BJ (cell line): ENCODE measurements at regions not wholly inside any gene's neighbourhood (a gene's known extent, or its start where the extent isn't known, plus 50 kb on each side); places are given as distances from the start of the nearest gene placed in this dataset.

Source experiments
- CTCF ChIA-PET: fragments of 350-600 bp; formaldehyde crosslinking; extraction: SDS; loops from one replicate; lab custom pipeline; 2021; ENCODE audit warnings: antibody characterized with exemption, inconsistent platforms; lab: Yijun Ruan, JAX
- POLR2A ChIA-PET: fragments of 300-600 bp; sonication (Branson Sonifier 250); formaldehyde crosslinking; extraction: SDS; loops from one replicate; lab custom pipeline; 2021; ENCODE audit warnings: antibody characterized with exemption; lab: Charles Lee
- DNase-seq: peaks from one replicate; pipeline ENCODE4 v3.0.0-alpha.2; 2011; ENCODE audit warnings: low read depth
- H3K27me3 ChIP-seq: 2 replicates; pipeline ENCODE4 v1.6.0; 2011; ENCODE audit warnings: low read length; ENCODE audit not compliant: control insufficient read depth, insufficient read depth
- H3K36me3 ChIP-seq: 2 replicates; pipeline ENCODE4 v1.5.1; 2011; ENCODE audit warnings: low read length; ENCODE audit not compliant: control insufficient read depth, insufficient read depth
- H3K4me3 ChIP-seq: 2 replicates; pipeline ENCODE4 v1.5.1; 2011; ENCODE audit warnings: low read depth, mild to moderate bottlenecking, control low read depth, low read length
- CTCF ChIP-seq: IDR thresholded peaks from 2 replicates; pipeline ENCODE4 v1.5.1; 2011; ENCODE audit warnings: low read depth, mild to moderate bottlenecking, control low read depth, inconsistent platforms, low read length, moderate library complexity; ENCODE audit not compliant: insufficient read depth

- no peak for TF ChIP-seq CTCF
- Histone ChIP-seq H3K36me3 (no peaks in the 10 kb centered on the region), H3K27me3 (no peaks in the 10 kb centered on the region; the same call in 1 of the 2 replicates), H3K4me3 (no peak overlapping the region)
- ChIA-PET CTCF (interaction anchor here (1.8 to 2.6 kb wide), 2 partner anchors 12 to 177 kb away, joined by 7 to 9 read pairs; no protein-coding TSS in a partner anchor), POLR2A (no interaction called here)
- no peak for DNase-seq
Observed at GRCh38 chr4:138693526-138693925, 322.1 kb upstream of the NOCT start.

DNA sequence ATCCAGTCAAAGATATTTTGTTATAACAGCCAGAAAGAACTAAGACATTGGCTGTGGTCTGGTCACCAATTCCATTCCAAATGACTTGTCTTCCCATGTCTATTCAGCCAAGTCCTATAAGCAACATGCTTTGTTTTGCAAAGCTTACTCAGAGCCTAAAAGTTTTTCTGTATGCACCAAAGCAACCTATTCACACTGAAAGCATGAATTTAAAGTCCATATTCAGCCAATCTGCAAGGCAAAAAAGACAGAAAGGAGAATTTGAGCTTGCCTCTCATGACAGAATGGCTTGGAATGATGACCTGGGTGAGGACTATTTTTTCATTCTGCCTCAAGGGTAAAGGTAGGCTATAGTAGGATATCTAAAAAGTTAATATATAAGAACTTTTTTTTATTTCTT is 323.2 kb upstream of the NOCT start:
- ChIA-PET CTCF (interaction anchor here (2.6 kb wide), 1 partner anchor 178 kb away, joined by 7 read pairs; no protein-coding TSS in a partner anchor), POLR2A (no interaction called here)
- peaks cover 1% of the 10 kb centered on the region for H3K27me3 ChIP-seq
- DNase-seq: no peak
- no peaks in the 10 kb centered on the region for H3K36me3 ChIP-seq
- no peak for TF ChIP-seq CTCF
- no peak overlapping the region for H3K4me3 ChIP-seq

GRCh38 chr4:138689593-138689992 is 326.0 kb upstream of the NOCT start:
- no peak overlapping the region for H3K4me3 ChIP-seq
- POLR2A ChIA-PET: interaction anchor here (0.5 kb wide), 1 partner anchor 529 kb away, joined by 3 read pairs; no protein-coding TSS in a partner anchor
- no peaks in the 10 kb centered on the region for H3K36me3 ChIP-seq
- peaks cover 4% of the 10 kb centered on the region for H3K27me3 ChIP-seq
- no peak for TF ChIP-seq CTCF
- CTCF ChIA-PET: no interaction called here
- DNase-seq: no peak

GRCh38 chr4:138689187-138689586 is 326.4 kb upstream of the NOCT start:
- Histone ChIP-seq H3K36me3 (no peaks in the 10 kb centered on the region), H3K27me3 (peaks cover 4% of the 10 kb centered on the region), H3K4me3 (no peak overlapping the region)
- POLR2A ChIA-PET: interaction anchor here (0.5 kb wide), 1 partner anchor 529 kb away, joined by 3 read pairs; no protein-coding TSS in a partner anchor
- no peak for TF ChIP-seq CTCF
- DNase-seq: no peak
- CTCF ChIA-PET: interaction anchor here (0.6 to 2.7 kb wide), 4 partner anchors 9 to 184 kb away, joined by 3 to 11 read pairs (median 4); no protein-coding TSS in a partner anchor

DNA sequence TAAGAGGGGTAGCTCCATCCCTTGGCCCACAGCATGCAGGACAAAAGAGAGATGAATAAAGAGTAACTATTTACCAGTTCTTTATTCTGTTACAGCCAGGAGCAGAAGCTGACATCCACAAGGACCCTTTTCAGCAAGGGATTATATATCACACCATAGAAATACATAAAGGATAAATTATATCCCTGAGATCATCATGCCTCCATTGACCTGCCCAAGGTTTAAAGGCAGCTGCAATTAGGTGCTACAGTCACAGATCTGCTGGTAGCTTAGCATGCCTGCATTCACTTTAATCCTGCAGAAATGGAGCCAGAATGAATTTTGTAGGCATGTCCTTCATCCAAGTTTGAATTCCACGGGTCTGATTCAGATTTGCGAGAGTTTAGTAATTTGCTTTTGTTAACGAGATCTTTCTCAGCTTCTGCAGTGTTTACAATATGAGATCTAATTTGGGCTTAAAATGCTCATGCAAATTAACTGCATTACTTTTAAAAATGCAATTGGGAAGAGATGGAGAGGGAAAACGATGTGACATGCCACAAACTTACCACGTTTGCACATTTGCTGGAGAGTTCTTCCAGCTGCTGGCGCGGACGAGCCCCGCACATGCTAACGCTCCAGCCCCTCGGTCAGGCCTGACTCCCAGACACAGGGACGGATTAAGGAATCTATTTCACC is 327.0 kb upstream of the NOCT start:
- DNase-seq: no peak
- CTCF ChIA-PET: interaction anchor here (0.6 to 2.7 kb wide), 4 partner anchors 9 to 185 kb away, joined by 3 to 11 read pairs (median 4); no protein-coding TSS in a partner anchor

More for the DNA sequence above, 327.0 kb upstream of the NOCT start:
- TF ChIP-seq CTCF: no peak
- peaks cover 4% of the 10 kb centered on the region for H3K27me3 ChIP-seq
- H3K4me3 ChIP-seq: no peak overlapping the region
- POLR2A ChIA-PET: no interaction called here
- no peaks in the 10 kb centered on the region for H3K36me3 ChIP-seq
